ENCODE measurements at regions not wholly inside any gene's neighbourhood (a gene's known extent, or its start where the extent isn't known, plus 50 kb on each side); places are given as distances from the start of the nearest gene placed in this dataset.

DNA sequence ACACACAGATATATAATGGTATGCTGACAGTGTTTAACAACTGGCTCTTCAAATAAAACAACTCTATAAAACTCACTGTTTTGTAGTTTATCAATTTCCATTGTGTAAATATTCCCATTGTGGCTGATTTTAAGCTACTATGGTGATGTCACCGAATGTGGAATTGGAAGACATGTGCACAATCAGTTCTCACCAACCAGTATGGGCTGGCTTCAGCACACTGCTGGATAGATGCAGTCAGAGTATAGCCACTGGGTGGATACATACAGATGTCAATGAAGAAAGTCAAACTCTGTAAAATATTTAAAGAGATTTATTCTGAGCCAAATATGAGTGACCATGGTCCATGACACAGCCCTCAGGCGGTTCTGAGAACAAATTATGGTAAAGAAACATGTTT lies 475.9 kb upstream of the SMARCA2 start:
- TF ChIP-seq YY1 (IDR thresholded peaks at IDR 0.05; ENCODE audit: insufficient read depth, insufficient read length) = no peak
- TF ChIP-seq SUZ12 (IDR thresholded peaks at IDR 0.05; ENCODE audit: extremely low read depth, insufficient read depth, insufficient read length) = no peak
- TF ChIP-seq ZNF274 (IDR thresholded peaks at IDR 0.05; ENCODE audit: low read depth, low read length) = no peak

Data from NT2/D1 (cell line).